HG02759 (cell line): ENCODE measurements at regions not wholly inside any gene's neighbourhood (a gene's known extent, or its start where the extent isn't known, plus 50 kb on each side); places are given as distances from the start of the nearest gene placed in this dataset.
"Not testable (repeated sequence)": the region's sequence is repeated elsewhere in the genome, so short reads cannot be mapped to it uniquely, and the experiment has no call there.

ENCODE experiments used
- ATAC-seq: cut with Tn5 transposase; IDR thresholded peaks from one replicate; pipeline ENCODE4 v1.9.1; 2021; ENCODE audit warnings: mild to moderate bottlenecking, moderate library complexity; ENCODE audit not compliant: unreplicated experiment

- ATAC-seq, result no peak
Measured at GRCh38 chr6:81625216-81625615, 127.3 kb downstream of the TENT5A start.

- ATAC-seq, result no peak
Measured at GRCh38 chr6:81624453-81624852, 128.0 kb downstream of the TENT5A start.

GRCh38 chr6:81623106-81623759, 129.2 kb downstream of the TENT5A start:
- ATAC-seq, result no peak

GRCh38 chr6:81621816-81622395, 130.6 kb downstream of the TENT5A start:
- no peak for ATAC-seq

- ATAC-seq, result no peak
Measured at GRCh38 chr6:81614292-81614691, 138.2 kb downstream of the TENT5A start.

- ATAC-seq, result no peak
Measured at GRCh38 chr6:81613606-81614005, 138.9 kb downstream of the TENT5A start.

- ATAC-seq, result no peak
Measured at GRCh38 chr6:81612136-81612535, 140.3 kb downstream of the TENT5A start.

- no peak for ATAC-seq
Measured at GRCh38 chr6:81609736-81610135, 142.7 kb downstream of the TENT5A start.

- ATAC-seq, result no peak
Measured at GRCh38 chr6:81608776-81609175, 143.7 kb downstream of the TENT5A start.

- ATAC-seq, result no peak
Measured at GRCh38 chr6:81606965-81607381, 145.5 kb downstream of the TENT5A start.

- no peak for ATAC-seq
Measured at GRCh38 chr6:81605526-81605925, 147.0 kb downstream of the TENT5A start.

GRCh38 chr6:81601918-81602317, 150.6 kb downstream of the TENT5A start:
- no peak for ATAC-seq

- not testable (repeated sequence) for ATAC-seq
Measured at GRCh38 chr6:81600488-81600887, 152.0 kb downstream of the TENT5A start.

- ATAC-seq, result no peak
Measured at GRCh38 chr6:81594501-81594900, 158.0 kb downstream of the TENT5A start.

GRCh38 chr6:81590314-81590691, 162.2 kb downstream of the TENT5A start:
- no peak for ATAC-seq

- no peak for ATAC-seq
Measured at GRCh38 chr6:81589465-81590313, 162.8 kb downstream of the TENT5A start.

- not testable (repeated sequence) for ATAC-seq
Measured at GRCh38 chr6:81585686-81586085, 166.8 kb downstream of the TENT5A start.

- not testable (repeated sequence) for ATAC-seq
Measured at GRCh38 chr6:81584156-81584555, 168.3 kb downstream of the TENT5A start.

- ATAC-seq, result no peak
Measured at GRCh38 chr6:81575442-81575841, 177.0 kb downstream of the TENT5A start.

- no peak for ATAC-seq
Measured at GRCh38 chr6:81572020-81572419, 180.5 kb downstream of the TENT5A start.

GRCh38 chr6:81570681-81571080, 181.8 kb downstream of the TENT5A start:
- ATAC-seq, result no peak

- ATAC-seq, result no peak
Measured at GRCh38 chr6:81568973-81569372, 183.5 kb downstream of the TENT5A start.
